Cardiac muscle cell (in vitro differentiated cells and primary cell): ENCODE measurements at regions not wholly inside any gene's neighbourhood (a gene's known extent, or its start where the extent isn't known, plus 50 kb on each side); places are given as distances from the start of the nearest gene placed in this dataset.

Experiments used
- DNase-seq, 2 donors: peaks; one replicate each; pipeline versions ENCODE4 v3.0.0 to v3.0.0-alpha.2; 2010 to 2017; ENCODE audit warnings: low read depth in 1 of 2, low spot score in 1 of 2
- H3K27ac ChIP-seq: fragments of 200-600 bp; sonication (generic); 2 replicates; pipeline ENCODE4 v1.5.1; 2016
- H3K27me3 ChIP-seq: fragments of 200-600 bp; sonication (generic); 2 replicates; pipeline ENCODE4 v1.6.0; 2016; ENCODE audit warnings: control low read depth
- H3K36me3 ChIP-seq: fragments of 200-600 bp; sonication (generic); 2 replicates; pipeline ENCODE4 v1.5.1; 2016; ENCODE audit warnings: control low read depth
- H3K4me1 ChIP-seq: fragments of 200-600 bp; sonication (generic); 2 replicates; pipeline ENCODE4 v1.8.1; 2017; ENCODE audit warnings: low read depth, mild to moderate bottlenecking, mixed run types
- H3K4me3 ChIP-seq: fragments of 200-600 bp; sonication (generic); 2 replicates; pipeline ENCODE4 v1.5.1; 2016; ENCODE audit warnings: mild to moderate bottlenecking
- H3K9me3 ChIP-seq: fragments of 200-600 bp; sonication (generic); 2 replicates; pipeline ENCODE4 v1.5.1; 2017; ENCODE audit warnings: low read depth, mild to moderate bottlenecking, control low read depth
- CTCF ChIP-seq: IDR thresholded peaks from 2 replicates; pipeline ENCODE4 v1.5.1; 2012; ENCODE audit warnings: low read depth, mild to moderate bottlenecking, low read length

GRCh38 chr4:24164797-24165196 is 274.9 kb upstream of the PPARGC1A start:
- Histone ChIP-seq H3K27ac (no peak overlapping the region), H3K4me3 (no peak overlapping the region), H3K4me1 (peaks cover 7% of the 10 kb centered on the region), H3K36me3 (no peaks in the 10 kb centered on the region), H3K9me3 (no peaks in the 10 kb centered on the region), H3K27me3 (no peaks in the 10 kb centered on the region)
- no peak for TF ChIP-seq CTCF
- DNase-seq: no peak

- no peaks in the 10 kb centered on the region for H3K27me3 ChIP-seq
- H3K4me3 ChIP-seq: no peak overlapping the region
- DNase-seq: no peak
- H3K4me1 ChIP-seq: peaks cover 9% of the 10 kb centered on the region
- H3K9me3 ChIP-seq: no peaks in the 10 kb centered on the region
- H3K36me3 ChIP-seq: no peaks in the 10 kb centered on the region
- no peak for TF ChIP-seq CTCF
- no peak overlapping the region for H3K27ac ChIP-seq
These were observed 274.3 kb upstream of the PPARGC1A start for GRCh38 chr4:24164054-24164693.

GRCh38 chr4:24163314-24163713 is 273.5 kb upstream of the PPARGC1A start:
- H3K4me3 ChIP-seq: no peak overlapping the region
- TF ChIP-seq CTCF: no peak
- H3K36me3 ChIP-seq: no peaks in the 10 kb centered on the region
- no peak overlapping the region for H3K27ac ChIP-seq
- no peak for DNase-seq
- H3K4me1 ChIP-seq: peaks cover 9% of the 10 kb centered on the region
- no peaks in the 10 kb centered on the region for H3K27me3 ChIP-seq
- H3K9me3 ChIP-seq: no peaks in the 10 kb centered on the region

GRCh38 chr4:24160358-24160757 is 270.5 kb upstream of the PPARGC1A start:
- no peak overlapping the region for H3K27ac ChIP-seq
- no peak for TF ChIP-seq CTCF
- peak in 1 of 2 donors; percentile 22 for DNase-seq
- no peak overlapping the region for H3K4me3 ChIP-seq
- H3K4me1 ChIP-seq: peaks cover 9% of the 10 kb centered on the region
- H3K27me3 ChIP-seq: no peaks in the 10 kb centered on the region
- no peaks in the 10 kb centered on the region for H3K9me3 ChIP-seq
- H3K36me3 ChIP-seq: no peaks in the 10 kb centered on the region

- Histone ChIP-seq H3K27ac (no peak overlapping the region), H3K36me3 (no peaks in the 10 kb centered on the region), H3K9me3 (no peaks in the 10 kb centered on the region), H3K4me3 (no peak overlapping the region), H3K27me3 (no peaks in the 10 kb centered on the region), H3K4me1 (peaks cover 9% of the 10 kb centered on the region)
- no peak for TF ChIP-seq CTCF
- DNase-seq: no peak
These were observed 268.2 kb upstream of the PPARGC1A start for GRCh38 chr4:24158031-24158430.
